Pancreas (tissue), 10 donors: ENCODE measurements at regions not wholly inside any gene's neighbourhood (a gene's known extent, or its start where the extent isn't known, plus 50 kb on each side); places are given as distances from the start of the nearest gene placed in this dataset.

ENCODE experiments used
- ATAC-seq, 4 donors: fragments of 200-7000 bp; cut with Tn5 transposase; one replicate each; pipeline versions ENCODE4 v1.8.0 to v1.9.1; 2020; ENCODE audit warnings: mild to moderate bottlenecking in 4 of 4, moderate library complexity in 4 of 4
- DNase-seq, 6 donors: peaks; one replicate each; pipeline ENCODE4 v3.0.0-alpha.2; 2020
- FAIRE-seq: peaks from 2 replicates; lab custom pipeline; 2012; peaks lifted over from hg19 to GRCh38; lab: Jason Lieb, UNC
- H3K27ac ChIP-seq, 4 donors: fragments of 200-600 bp; sonication (generic); 1 replicate in 3 of 4; 2 replicates in 1 of 4; pipeline versions ENCODE4 v1.5.0 to v1.8.0; 2020
- H3K27me3 ChIP-seq, 4 donors: fragments of 200-600 bp; one replicate each; pipeline ENCODE4 v1.8.0; 2021
- H3K36me3 ChIP-seq, 3 donors: fragments of 200-600 bp; sonication (generic) in 1 of 3; one replicate each; pipeline versions ENCODE4 v1.5.0 to v1.8.0; 2020 to 2021
- H3K4me1 ChIP-seq, 3 donors: fragments of 200-600 bp; one replicate each; pipeline ENCODE4 v1.8.0; 2021
- H3K4me3 ChIP-seq, 4 donors: fragments of 200-600 bp; sonication (generic) in 2 of 4; one replicate each; pipeline versions ENCODE4 v1.5.0 to v1.8.0; 2020 to 2021
- H3K9me3 ChIP-seq, 4 donors: fragments of 200-600 bp; one replicate each; pipeline ENCODE4 v1.8.0; 2021
- CTCF ChIP-seq, 4 donors: fragments of 200-600 bp; sonication (generic) in 3 of 4; IDR thresholded peaks; one replicate each; pipeline versions ENCODE4 v1.5.0 to v1.8.0; 2021; ENCODE audit warnings: antibody characterized with exemption in 4 of 4
- WGBS, 2 donors: extraction: QIAGEN DNeasy Blood & Tissue Kit; methylation state at CpG; one replicate each; pipeline ENCODE4 v1.1.7; 2013; 5-methylcytosine and 5-hydroxymethylcytosine counted together
- intact Hi-C, 3 donors: fragments of 100-400 bp; cut with DNase I; formaldehyde crosslinking; loops; one replicate each; pipeline versions ENCODE4 v1.11.1 to v1.14.2; 2022
- donor health status: healthy with polysubstance abuse.
- donor health status: DM: no; HTN: no; CAD: no; lungs with moderate emphysema.
- donor health status: DM: no; HTN: no; CAD: no.
- donor health status: control.
- donor health status: control.
- donor health status: Bipolar disorder and iron deficiency.
- donor health status: DM: yes; HTN: yes; CAD: no.
- donor health status: DM: no; HTN: no; CAD: no.
- donor health status: DM: no; HTN: no; CAD: no.
- donor health status: DM: yes; HTN: yes; CAD: no.

DNA sequence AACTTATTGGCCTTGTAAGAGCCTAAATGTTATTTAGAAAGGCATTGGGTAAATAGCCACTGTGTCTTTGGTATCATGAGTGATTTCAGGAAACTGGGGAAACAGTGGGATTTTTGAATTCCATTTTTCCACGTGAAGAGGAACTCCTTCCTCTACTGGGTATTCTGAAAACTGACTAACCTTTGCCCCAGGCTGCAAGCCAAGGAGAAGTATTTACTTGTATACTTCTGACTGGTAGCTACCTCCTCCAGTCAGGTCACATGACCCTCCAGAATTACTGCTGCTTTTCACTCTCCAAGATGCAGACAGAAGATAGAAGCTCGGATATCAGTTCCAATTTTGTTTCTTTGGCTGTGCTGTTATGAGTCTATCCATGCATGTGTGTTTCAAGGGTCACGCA lies 50.9 kb upstream of the MAP3K13 start:
- intact Hi-C loops = no loop called here
- no peak for FAIRE-seq
- DNase-seq = peak in 1 of 6 donors; percentile 34
- Histone ChIP-seq H3K9me3 (no peaks in the 10 kb centered on the region), H3K4me1 (peaks cover 0 to 17% (median 4%) of the 10 kb centered on the region in 3 donors), H3K4me3 (no peak overlapping the region), H3K27ac (no peak overlapping the region), H3K36me3 (no peaks in the 10 kb centered on the region), H3K27me3 (no peaks in the 10 kb centered on the region)
- no peak for TF ChIP-seq CTCF (IDR thresholded peaks at IDR 0.05)
- 49 to 52% methylated on average over 3 of the region's 3 CpGs for WGBS, 2 donors
- peak; percentile 39 to 66 (median 47) for ATAC-seq
